Colonic mucosa (tissue), 4 donors: ENCODE measurements at regions not wholly inside any gene's neighbourhood (a gene's known extent, or its start where the extent isn't known, plus 50 kb on each side); places are given as distances from the start of the nearest gene placed in this dataset.

Experiments
- DNase-seq: peaks from one replicate; pipeline ENCODE4 v3.0.0-alpha.2; 2020
- H3K27ac ChIP-seq: fragments of 200-600 bp; one replicate; pipeline ENCODE4 v1.8.0; 2021
- H3K27me3 ChIP-seq: fragments of 200-600 bp; one replicate; pipeline ENCODE4 v1.8.0; 2021
- H3K36me3 ChIP-seq: fragments of 200-600 bp; one replicate; pipeline ENCODE4 v1.8.0; 2021
- H3K4me1 ChIP-seq: fragments of 200-600 bp; one replicate; pipeline ENCODE4 v1.8.0; 2021; ENCODE audit warnings: mild to moderate bottlenecking
- H3K4me3 ChIP-seq: fragments of 200-600 bp; one replicate; pipeline ENCODE4 v1.8.0; 2021
- H3K9ac ChIP-seq, 2 donors: one replicate each; pipeline ENCODE4 v1.7.0; 2013; ENCODE audit warnings: control low read depth in 2 of 2, low read depth in 2 of 2, low read length in 2 of 2
- H3K9me3 ChIP-seq: fragments of 200-600 bp; one replicate; pipeline ENCODE4 v1.8.0; 2021
- intact Hi-C: fragments of 100-400 bp; cut with DNase I; formaldehyde crosslinking; loops from one replicate; pipeline ENCODE4 v1.14.1; 2022
- TF ChIP-seq, protein P1 (sequence below): fragments of 200-600 bp; IDR thresholded peaks from one replicate; pipeline ENCODE4 v1.8.0; 2022; ENCODE audit warnings: antibody characterized with exemption, mild to moderate bottlenecking
- donor health status: healthy.
- donor health status: DM: no; HTN: no; CAD: no.
- donor health status: DM: no; HTN: no; CAD: no.

DNA sequence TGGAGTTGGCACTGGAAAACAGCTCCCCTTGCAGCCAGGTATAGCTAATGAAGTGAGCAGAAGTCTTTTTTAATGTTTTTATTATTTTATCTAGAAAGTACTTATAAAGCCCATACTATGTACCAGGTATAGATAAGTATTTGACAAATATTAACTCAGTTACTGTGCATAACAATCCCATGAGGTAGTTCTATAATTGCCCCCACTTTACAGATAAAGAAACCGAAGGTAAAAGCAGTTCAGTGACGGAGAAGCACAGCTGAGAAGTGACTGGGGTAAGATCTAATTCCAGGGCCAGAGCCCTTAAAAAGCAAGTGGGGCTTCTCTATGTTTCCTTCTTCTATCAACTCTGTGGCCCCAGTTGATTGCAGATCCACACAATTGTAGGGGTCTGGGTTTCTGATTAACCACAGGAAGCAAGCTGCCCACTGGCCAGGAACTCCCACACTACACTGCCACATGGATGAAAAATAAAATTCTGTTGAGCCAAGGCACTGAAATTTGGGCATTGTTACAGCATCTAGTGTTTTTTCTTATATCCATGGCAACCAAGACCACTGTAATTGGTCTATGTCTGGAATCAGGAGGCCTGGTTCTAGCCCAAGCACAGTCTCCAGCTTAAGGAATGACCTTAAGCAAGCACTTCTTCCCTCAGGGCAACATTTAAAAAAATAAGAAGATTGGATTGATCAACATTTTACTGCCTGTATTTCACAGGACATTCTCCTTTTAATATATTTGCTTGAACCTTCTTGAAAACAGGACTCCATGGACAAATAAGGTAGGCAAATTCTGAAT is 55.3 kb upstream of the TEAD1 start:
- no peak overlapping the region for H3K27ac ChIP-seq
- H3K9ac ChIP-seq, result no peak overlapping the region
- H3K4me3 ChIP-seq, result no peak overlapping the region
- H3K9me3 ChIP-seq, result no peaks in the 10 kb centered on the region
- DNase-seq, result no peak
- H3K27me3 ChIP-seq, result no peaks in the 10 kb centered on the region
- H3K36me3 ChIP-seq, result no peaks in the 10 kb centered on the region
- intact Hi-C loops, result no loop called here
- no peaks in the 10 kb centered on the region for H3K4me1 ChIP-seq
- TF ChIP-seq, protein P1, sequence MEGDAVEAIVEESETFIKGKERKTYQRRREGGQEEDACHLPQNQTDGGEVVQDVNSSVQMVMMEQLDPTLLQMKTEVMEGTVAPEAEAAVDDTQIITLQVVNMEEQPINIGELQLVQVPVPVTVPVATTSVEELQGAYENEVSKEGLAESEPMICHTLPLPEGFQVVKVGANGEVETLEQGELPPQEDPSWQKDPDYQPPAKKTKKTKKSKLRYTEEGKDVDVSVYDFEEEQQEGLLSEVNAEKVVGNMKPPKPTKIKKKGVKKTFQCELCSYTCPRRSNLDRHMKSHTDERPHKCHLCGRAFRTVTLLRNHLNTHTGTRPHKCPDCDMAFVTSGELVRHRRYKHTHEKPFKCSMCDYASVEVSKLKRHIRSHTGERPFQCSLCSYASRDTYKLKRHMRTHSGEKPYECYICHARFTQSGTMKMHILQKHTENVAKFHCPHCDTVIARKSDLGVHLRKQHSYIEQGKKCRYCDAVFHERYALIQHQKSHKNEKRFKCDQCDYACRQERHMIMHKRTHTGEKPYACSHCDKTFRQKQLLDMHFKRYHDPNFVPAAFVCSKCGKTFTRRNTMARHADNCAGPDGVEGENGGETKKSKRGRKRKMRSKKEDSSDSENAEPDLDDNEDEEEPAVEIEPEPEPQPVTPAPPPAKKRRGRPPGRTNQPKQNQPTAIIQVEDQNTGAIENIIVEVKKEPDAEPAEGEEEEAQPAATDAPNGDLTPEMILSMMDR, result no peak

DNA sequence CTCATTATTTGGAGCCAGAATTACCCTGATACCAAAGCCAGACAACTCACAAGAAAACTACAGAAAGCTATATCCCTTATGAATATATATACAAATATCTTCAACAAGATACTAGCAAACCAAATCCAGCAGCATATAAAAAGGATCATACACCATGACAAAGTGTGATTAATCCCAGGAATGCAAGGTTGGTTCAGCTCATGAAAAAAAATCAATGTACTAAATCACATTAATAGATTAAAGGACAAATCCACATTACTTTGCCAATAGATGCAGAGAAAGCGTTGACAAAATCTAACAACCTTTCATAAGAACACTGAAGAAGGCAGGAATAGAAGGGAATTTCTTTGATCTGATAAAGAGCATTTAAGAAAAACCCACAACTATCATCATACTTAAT is 50.4 kb upstream of the TEAD1 start:
- Histone ChIP-seq H3K27ac (no peak overlapping the region), H3K36me3 (no peaks in the 10 kb centered on the region)
- intact Hi-C loops, result no loop called here

More for the DNA sequence above, 50.4 kb upstream of the TEAD1 start:
- Histone ChIP-seq H3K4me1 (no peaks in the 10 kb centered on the region), H3K9me3 (no peaks in the 10 kb centered on the region), H3K9ac (no peak overlapping the region), H3K27me3 (no peaks in the 10 kb centered on the region), H3K4me3 (no peak overlapping the region)
- TF ChIP-seq, protein P1, result no peak
- DNase-seq, result no peak
